ENCODE measurements at regions not wholly inside any gene's neighbourhood (a gene's known extent, or its start where the extent isn't known, plus 50 kb on each side); places are given as distances from the start of the nearest gene placed in this dataset.

DNA sequence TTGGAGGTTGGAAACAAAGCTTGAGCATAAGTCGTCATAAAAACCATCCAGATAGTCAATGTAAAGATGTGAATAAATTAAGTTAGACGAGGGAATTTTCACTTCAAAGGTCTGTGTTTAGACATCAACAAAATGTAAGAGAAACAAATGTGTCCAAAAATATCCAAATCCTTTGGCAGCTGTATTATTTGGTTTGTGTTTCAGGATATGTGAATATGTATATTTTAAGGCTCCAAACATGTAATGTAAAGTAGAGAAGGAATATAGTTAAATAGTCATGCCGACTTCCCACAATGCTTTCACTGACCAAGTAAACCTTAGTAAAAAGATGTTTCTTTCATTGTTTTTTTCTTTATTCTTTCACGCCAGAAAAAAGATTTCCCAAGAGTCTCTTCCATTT is 604.9 kb upstream of the NRP1 start:
- TF ChIP-seq, protein P1, sequence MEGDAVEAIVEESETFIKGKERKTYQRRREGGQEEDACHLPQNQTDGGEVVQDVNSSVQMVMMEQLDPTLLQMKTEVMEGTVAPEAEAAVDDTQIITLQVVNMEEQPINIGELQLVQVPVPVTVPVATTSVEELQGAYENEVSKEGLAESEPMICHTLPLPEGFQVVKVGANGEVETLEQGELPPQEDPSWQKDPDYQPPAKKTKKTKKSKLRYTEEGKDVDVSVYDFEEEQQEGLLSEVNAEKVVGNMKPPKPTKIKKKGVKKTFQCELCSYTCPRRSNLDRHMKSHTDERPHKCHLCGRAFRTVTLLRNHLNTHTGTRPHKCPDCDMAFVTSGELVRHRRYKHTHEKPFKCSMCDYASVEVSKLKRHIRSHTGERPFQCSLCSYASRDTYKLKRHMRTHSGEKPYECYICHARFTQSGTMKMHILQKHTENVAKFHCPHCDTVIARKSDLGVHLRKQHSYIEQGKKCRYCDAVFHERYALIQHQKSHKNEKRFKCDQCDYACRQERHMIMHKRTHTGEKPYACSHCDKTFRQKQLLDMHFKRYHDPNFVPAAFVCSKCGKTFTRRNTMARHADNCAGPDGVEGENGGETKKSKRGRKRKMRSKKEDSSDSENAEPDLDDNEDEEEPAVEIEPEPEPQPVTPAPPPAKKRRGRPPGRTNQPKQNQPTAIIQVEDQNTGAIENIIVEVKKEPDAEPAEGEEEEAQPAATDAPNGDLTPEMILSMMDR (IDR thresholded peaks at IDR 0.05): no peak
- TF ChIP-seq POLR2A (IDR thresholded peaks at IDR 0.05): no peak
